Bronchial epithelial cell (primary cell): ENCODE measurements at regions not wholly inside any gene's neighbourhood (a gene's known extent, or its start where the extent isn't known, plus 50 kb on each side); places are given as distances from the start of the nearest gene placed in this dataset.

ENCODE experiments used
- DNase-seq: peaks from one replicate; pipeline ENCODE4 v3.0.0-alpha.2; 2010; ENCODE audit warnings: low read depth
- FAIRE-seq: peaks from 2 replicates; lab custom pipeline; 2011; peaks lifted over from hg19 to GRCh38; lab: Jason Lieb, UNC
- H3K27me3 ChIP-seq: 2 replicates; pipeline ENCODE4 v1.5.1; 2011; ENCODE audit warnings: low read length; ENCODE audit not compliant: control insufficient read depth, insufficient read depth
- H3K36me3 ChIP-seq: 2 replicates; pipeline ENCODE4 v1.5.1; 2011; ENCODE audit warnings: low read length; ENCODE audit not compliant: control insufficient read depth, insufficient read depth
- H3K4me3 ChIP-seq: 2 replicates; pipeline ENCODE4 v1.5.1; 2011; ENCODE audit warnings: mild to moderate bottlenecking, low read depth, low read length, control low read depth
- TF ChIP-seq, protein P1 (sequence below): IDR thresholded peaks from 2 replicates; pipeline ENCODE4 v1.5.1; 2011; ENCODE audit warnings: mild to moderate bottlenecking, moderate library complexity, low read length, control low read depth, inconsistent platforms; ENCODE audit not compliant: insufficient read depth, severe bottlenecking

DNA sequence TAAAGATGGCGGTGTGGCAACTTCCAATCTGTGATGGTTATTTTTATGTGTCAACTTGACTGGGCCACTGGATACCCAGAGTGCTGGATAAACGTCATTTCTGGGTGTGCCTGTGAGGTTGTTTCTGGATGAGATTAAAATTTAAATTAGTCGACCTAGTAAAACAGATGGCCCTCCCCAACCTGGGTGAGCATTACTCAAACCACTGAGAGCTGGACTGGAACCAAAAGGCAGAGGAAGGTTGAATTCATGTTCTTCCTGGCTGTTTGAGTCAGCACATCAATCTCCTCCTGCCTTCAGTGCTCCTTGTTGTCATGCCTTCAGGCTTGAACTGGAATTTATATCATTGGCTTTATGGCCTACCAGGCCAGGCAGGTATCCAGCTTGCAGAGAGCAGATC is 190.8 kb upstream of the RGPD4 start:
- TF ChIP-seq, protein P1, sequence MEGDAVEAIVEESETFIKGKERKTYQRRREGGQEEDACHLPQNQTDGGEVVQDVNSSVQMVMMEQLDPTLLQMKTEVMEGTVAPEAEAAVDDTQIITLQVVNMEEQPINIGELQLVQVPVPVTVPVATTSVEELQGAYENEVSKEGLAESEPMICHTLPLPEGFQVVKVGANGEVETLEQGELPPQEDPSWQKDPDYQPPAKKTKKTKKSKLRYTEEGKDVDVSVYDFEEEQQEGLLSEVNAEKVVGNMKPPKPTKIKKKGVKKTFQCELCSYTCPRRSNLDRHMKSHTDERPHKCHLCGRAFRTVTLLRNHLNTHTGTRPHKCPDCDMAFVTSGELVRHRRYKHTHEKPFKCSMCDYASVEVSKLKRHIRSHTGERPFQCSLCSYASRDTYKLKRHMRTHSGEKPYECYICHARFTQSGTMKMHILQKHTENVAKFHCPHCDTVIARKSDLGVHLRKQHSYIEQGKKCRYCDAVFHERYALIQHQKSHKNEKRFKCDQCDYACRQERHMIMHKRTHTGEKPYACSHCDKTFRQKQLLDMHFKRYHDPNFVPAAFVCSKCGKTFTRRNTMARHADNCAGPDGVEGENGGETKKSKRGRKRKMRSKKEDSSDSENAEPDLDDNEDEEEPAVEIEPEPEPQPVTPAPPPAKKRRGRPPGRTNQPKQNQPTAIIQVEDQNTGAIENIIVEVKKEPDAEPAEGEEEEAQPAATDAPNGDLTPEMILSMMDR: no peak
- FAIRE-seq: no peak
- H3K36me3 ChIP-seq: no peaks in the 10 kb centered on the region
- no peaks in the 10 kb centered on the region for H3K27me3 ChIP-seq
- H3K4me3 ChIP-seq: no peak overlapping the region
- DNase-seq: peak; percentile 91

DNA sequence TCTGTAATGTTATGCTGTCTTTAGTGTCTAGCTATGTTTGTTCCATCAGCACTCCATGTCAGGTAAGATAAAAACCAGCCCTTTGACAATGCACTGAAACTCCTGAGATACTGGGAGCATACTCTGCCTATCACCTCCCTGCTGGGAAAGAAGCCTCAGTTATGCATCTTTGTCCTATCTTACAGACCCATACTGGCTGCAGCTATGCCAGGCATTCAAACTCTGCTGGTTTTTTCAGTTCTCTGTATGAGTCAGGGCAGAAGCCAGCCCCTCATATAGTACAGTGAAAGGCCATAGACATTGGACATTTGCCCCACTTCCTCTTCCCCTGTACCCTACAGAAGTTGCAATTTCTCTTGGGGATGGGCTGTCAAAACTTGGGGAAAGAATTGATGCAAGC is 181.1 kb upstream of the RGPD4 start:
- DNase-seq (no peak), FAIRE-seq (no peak)
- TF ChIP-seq, protein P1: no peak
- H3K27me3 ChIP-seq: no peaks in the 10 kb centered on the region
- no peaks in the 10 kb centered on the region for H3K36me3 ChIP-seq
- no peak overlapping the region for H3K4me3 ChIP-seq

DNA sequence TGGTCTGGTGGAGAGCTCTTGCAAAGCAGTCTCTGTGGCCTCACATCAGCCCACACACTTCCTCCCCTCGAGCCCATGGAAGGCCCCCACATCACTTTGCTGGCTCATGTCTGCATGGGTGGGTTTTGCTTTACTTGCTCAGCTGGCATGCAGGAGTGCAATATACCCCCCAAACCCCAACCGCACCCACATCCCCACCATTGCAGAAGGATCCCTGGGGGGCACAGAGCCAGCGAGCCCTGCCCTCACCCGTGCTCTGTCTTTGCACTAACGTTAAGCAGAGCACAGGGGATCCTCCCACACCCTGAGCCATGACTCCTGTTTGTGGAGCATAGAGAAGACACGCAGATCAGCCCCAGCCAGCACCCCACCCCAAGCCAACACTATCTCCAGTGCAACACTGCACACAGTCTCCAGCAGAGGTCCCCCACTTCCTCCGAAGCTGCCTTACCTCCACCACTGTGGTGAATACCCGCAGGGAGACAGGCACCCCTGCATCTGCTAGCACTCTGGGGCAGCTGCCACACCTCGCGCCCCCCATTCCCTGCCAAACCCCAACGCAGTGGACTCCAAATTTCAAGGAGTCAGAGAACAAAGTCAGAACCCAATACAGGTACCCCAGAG is 177.8 kb upstream of the RGPD4 start:
- TF ChIP-seq, protein P1: peak; percentile 9
- FAIRE-seq (no peak), DNase-seq (no peak)
- no peak overlapping the region for H3K4me3 ChIP-seq
- no peaks in the 10 kb centered on the region for H3K27me3 ChIP-seq
- H3K36me3 ChIP-seq: no peaks in the 10 kb centered on the region

DNA sequence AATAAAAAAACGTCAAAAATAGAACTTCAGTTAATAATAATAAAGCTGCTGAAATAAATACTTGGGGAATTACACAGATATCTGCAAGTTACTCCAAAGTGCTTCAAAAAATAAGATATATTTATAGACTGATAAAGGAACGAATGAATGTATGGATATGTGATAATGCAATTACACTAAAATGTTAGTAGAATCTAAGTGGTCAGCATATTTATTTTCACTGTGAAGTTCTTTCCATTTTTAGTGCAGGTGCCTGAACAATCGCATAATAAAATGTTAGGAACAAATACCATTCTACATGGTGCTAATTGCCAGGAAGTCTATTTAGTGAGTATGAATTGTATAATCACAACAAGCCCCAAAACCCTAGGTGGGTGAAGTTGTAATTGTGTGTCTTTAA is 169.6 kb upstream of the RGPD4 start:
- no peak overlapping the region for H3K4me3 ChIP-seq
- no peaks in the 10 kb centered on the region for H3K27me3 ChIP-seq
- no peak for DNase-seq
- FAIRE-seq: no peak
- TF ChIP-seq, protein P1: no peak
- H3K36me3 ChIP-seq: no peaks in the 10 kb centered on the region

DNA sequence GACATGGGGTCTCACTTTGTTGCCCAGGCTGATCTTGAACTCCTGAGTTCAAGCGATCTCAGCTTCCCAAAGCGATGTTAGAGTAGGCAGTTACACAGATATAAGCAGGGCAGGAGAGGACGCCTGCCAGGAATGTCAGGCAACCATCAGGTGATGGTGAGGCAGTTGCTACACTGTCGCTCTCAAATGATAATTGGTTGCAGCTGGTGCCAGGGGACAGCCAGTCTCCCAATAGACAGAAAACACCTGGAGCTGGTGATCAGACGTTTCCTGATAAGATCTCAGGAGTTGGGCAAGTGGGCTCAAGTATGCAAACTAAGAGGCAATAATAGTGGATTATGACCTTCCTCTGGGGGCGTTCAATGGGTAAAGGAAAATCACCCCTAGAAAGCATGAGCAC is 163.1 kb upstream of the RGPD4 start:
- no peaks in the 10 kb centered on the region for H3K36me3 ChIP-seq
- peak; percentile 66 for FAIRE-seq
- no peak for DNase-seq
- H3K27me3 ChIP-seq: no peaks in the 10 kb centered on the region
- H3K4me3 ChIP-seq: no peak overlapping the region
- TF ChIP-seq, protein P1: no peak

DNA sequence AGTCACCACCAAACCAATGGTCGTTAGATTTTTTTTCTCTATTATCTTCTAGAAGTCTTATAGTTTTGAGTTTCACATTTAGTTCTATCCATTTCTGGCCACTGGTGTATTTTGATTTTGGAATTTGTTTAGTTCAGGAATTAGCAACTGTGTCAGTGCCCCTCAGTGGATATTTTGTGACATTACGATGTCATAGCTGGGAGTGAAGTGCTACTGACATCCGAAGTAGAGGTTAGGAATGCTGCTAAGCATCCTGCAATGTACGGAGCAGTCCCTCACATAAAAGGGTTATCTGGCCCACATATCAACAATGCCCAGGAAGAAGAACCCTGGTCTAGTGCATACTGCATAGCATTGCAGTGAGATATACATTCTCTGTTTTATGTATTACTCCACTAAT is 157.4 kb upstream of the RGPD4 start:
- no peaks in the 10 kb centered on the region for H3K36me3 ChIP-seq
- no peak overlapping the region for H3K4me3 ChIP-seq
- peak; percentile 40 for DNase-seq
- no peaks in the 10 kb centered on the region for H3K27me3 ChIP-seq
- TF ChIP-seq, protein P1: peak; percentile 29
- FAIRE-seq: no peak
